B cell (primary cell): ENCODE measurements at regions not wholly inside any gene's neighbourhood (a gene's known extent, or its start where the extent isn't known, plus 50 kb on each side); places are given as distances from the start of the nearest gene placed in this dataset.

ENCODE experiments used
- CTCF ChIP-seq: fragments of 200-600 bp; IDR thresholded peaks from one replicate; pipeline ENCODE4 v1.8.0; 2022; ENCODE audit warnings: antibody characterized with exemption, mild to moderate bottlenecking
- EZH2 ChIP-seq: IDR thresholded peaks from 2 replicates; pipeline ENCODE4 v1.6.1; 2012; ENCODE audit warnings: borderline replicate concordance, low read depth, mild to moderate bottlenecking, moderate library complexity, low read length; ENCODE audit not compliant: insufficient read depth, poor library complexity, severe bottlenecking

GRCh38 chr1:102183711-102184110 lies 187.0 kb upstream of the OLFM3 start:
- TF ChIP-seq CTCF (no peak), EZH2 (no peak)
